GM18520 (cell line): ENCODE measurements at regions not wholly inside any gene's neighbourhood (a gene's known extent, or its start where the extent isn't known, plus 50 kb on each side); places are given as distances from the start of the nearest gene placed in this dataset.

Experiments
- ATAC-seq: cut with Tn5 transposase; IDR thresholded peaks from one replicate; pipeline ENCODE4 v1.9.1; 2021; ENCODE audit not compliant: unreplicated experiment

- ATAC-seq, result no peak
Observed at GRCh38 chr6:12421596-12421995, 131.4 kb downstream of the EDN1 start.

GRCh38 chr6:12422848-12423247 lies 132.7 kb downstream of the EDN1 start:
- no peak for ATAC-seq

DNA sequence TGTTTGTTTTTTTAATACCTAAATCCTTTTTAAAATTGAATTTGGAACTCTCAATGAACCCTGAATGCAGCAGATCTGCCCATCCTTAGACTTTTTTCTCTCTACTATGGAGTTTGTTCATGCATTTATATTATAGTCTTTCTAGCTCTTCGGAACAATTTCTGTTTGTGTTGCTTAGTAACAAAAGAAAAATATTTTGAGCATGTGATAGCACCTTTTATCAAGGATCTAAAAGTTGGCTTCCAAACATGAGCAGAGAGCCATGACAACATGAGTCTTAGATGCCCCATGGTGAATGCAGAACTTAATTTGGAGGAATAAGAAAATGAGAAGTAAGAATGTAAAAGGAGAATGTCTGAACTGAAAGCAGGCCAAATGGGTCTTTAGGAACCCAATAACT lies 133.7 kb downstream of the EDN1 start:
- no peak for ATAC-seq

GRCh38 chr6:12426121-12426520 lies 136.0 kb downstream of the EDN1 start:
- no peak for ATAC-seq

DNA sequence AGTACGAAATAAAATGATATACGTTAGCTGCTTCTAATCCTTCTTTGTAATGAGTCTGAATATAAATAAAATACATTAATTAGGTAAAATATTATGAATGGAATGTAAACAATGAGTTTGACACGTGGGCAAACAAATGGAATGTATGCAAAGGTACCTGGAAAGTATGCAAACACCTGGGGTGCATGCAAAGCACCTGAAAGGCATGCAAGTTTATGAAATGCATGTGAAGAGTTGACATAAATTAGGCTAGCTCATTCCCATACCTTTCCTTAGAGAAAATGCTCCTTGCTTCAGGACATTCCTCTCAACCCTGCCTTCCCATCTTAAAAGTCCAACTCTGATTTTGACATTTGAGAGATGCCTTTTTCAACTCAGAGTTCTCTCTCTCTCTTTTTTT lies 140.9 kb downstream of the EDN1 start:
- no peak for ATAC-seq

GRCh38 chr6:12436224-12436623 lies 146.1 kb downstream of the EDN1 start:
- no peak for ATAC-seq

DNA sequence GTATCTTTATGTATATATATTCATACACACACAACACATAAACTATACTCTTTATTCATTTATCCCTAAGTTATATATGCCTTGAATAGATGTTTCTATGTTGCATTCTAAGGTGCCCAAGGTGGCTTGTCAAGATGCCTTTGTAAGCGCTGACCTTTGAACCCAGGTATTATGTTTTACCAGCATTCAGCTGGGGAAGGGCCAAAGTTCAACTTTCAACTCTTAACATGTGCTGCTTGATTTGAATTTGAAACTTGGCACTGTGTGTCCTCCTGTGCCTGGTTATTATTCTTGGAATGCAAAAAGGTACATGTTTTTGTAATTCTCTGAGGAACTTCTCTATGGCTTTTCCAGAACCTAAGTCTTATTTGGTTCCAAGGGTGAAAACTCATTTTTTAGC lies 146.5 kb downstream of the EDN1 start:
- ATAC-seq, result no peak

GRCh38 chr6:12439296-12439695 lies 149.1 kb downstream of the EDN1 start:
- no peak for ATAC-seq

DNA sequence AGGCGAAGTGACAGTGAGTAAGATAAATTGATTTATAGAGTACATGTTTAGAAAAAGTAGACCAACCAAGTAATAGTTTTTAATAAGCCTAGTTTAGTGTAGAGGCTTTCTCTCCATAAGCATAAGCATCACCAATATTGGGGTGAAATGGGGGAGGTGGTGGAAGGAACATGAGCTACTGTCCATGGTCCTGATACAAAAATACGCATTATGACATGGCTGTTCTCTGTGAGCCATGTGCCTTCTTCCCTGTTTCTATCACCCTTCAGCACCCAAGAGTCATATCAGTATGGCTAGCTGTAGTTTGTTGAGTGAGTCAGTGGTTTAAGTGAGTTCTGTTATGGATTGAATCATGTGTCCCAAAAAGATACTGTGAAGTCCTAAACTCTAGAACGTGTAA lies 150.8 kb downstream of the EDN1 start:
- no peak for ATAC-seq

GRCh38 chr6:12442455-12442854 lies 152.3 kb downstream of the EDN1 start:
- no peak for ATAC-seq

DNA sequence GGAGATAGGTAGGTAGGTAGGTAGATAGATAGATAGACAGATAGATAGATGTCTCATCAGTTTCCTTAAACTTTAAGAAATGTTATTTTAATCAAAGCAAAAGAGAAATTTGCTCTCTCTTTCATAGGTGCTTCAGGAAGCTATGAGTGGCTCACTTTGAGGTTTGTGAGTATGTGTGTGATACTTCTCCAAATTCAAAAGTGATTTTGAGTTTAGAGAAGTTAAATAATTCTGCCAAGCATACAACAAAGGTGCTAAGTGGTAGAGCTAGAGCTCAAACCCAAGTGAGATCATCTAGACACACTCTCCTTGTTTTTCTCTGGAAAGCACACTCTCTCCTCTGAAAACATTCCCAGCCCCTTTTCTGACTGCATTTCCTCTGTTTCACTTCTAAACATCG lies 156.2 kb downstream of the EDN1 start:
- no peak for ATAC-seq

DNA sequence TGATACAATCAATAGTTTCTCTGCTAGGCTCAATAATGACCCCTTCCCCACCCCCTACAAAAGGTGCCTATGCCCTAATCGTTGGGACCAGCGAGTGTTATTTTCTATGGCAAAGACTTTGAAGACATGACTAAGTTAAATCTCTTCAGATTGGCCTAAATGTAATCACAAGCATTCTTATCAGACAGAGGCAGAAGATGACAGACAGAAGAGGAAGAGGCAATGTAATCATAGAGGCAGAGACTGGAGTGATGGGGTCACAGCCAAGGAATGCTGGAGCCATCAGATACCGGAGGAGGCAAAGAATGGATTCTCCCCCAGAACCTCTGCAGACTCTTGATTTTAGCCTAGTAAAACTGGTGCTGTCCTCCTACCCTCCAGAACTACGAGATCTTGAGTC lies 159.3 kb downstream of the EDN1 start:
- no peak for ATAC-seq

DNA sequence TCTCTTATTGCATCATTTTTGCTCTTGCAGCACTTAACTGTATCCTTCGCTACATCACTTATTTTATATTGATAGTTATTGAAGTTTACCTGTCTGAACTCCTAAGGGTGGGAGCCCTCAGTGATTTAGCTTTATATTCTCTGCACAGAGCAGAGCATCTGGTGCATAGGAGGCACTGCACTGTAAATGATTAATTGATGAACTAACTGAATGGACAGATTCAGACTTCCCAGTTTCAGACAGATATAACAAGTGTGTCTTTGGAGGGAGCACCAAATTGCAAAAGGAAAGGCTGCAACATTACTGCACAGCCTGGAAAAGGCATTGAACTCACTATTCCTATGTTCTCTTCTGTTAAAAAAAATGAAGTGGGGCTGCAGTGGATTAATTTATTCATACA lies 160.3 kb downstream of the EDN1 start:
- no peak for ATAC-seq

GRCh38 chr6:12456343-12456742 lies 166.2 kb downstream of the EDN1 start:
- ATAC-seq, result no peak

GRCh38 chr6:12457094-12457493 lies 166.9 kb downstream of the EDN1 start:
- no peak for ATAC-seq

DNA sequence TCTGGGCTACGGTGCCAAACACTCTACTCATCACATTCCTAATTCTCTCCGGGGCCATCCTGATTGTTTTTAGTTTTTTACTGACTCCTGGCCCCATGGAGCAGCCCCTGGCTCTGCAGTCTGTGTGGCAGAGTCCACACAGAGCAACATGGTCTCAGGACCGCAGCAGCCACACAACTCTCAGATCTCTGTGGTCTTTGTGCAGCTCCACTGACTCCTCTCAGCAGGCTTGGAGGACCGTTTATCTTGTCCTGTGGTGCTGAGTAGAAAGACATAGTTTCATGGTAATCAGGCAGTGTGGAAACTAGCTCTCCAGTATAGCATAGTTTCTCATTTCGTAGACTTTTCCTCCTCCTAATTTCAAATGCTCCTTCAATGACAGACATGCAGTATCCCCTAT lies 168.4 kb downstream of the EDN1 start:
- no peak for ATAC-seq

- no peak for ATAC-seq
Observed at GRCh38 chr6:12459945-12460661, 169.9 kb downstream of the EDN1 start.

DNA sequence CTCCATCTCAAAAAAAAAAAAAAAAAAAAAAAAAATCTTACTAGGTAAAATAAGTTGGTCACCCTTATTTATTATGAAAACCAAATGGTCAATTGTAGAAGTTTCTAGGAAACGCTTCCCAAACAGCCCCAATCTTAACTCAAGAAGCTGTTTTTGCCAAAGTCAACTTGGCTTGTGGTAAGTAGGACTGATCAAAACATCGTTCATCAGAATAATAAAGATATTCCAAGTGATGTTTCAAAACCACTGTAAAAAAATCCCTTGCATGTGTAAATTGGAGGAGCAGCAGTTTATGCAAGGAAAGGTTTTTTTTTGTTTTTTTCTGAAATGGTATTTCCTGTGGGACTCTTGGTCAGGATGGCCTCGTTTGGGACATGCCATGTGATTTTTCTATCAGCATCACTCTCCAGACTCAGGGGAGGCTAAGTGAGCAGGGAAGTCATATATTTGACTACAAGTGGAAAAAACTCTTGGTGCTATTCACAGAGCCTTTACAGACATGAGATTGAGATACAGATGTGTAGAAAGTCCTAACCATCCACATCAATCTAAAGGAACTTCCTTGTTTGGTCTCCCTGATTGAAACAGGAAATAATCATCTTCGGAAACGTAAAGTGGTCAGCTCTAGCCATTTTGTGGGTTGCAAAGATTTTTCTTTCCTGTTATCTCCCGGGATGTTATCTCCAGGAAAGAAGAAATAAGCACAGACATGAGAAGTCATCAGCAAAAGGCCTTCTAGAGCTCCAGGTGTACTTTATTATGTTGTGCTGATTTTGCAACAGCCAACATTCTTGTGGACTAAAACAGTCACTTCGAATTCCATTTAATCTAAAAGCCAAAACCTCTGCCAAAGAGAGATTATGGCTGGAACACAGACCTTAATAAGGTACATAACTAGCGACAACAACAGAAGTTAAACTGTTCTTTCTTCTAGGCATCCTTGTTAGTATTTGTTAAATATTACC lies 177.8 kb downstream of the EDN1 start:
- no peak for ATAC-seq

- ATAC-seq, result no peak
Observed at GRCh38 chr6:12472601-12473038, 182.5 kb downstream of the EDN1 start.

DNA sequence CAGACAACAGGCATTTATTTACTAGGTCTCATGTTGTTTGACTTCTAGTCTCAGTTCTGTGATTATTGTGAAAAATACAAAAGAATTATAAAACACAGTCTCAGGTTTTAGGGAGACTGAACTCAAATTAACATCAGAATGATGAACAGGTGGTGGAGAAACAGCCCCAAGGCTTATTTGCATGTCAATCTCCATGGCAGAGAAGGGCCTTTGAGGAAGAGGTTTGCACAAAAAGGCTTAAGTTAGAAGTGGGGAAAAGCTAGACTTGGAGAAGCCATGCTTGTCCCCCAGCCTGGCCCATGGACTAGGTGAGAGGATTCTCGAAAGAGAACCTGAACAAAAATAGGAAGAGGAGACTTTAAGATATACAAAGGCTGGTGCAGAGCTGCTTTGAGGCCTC lies 183.3 kb downstream of the EDN1 start:
- no peak for ATAC-seq

DNA sequence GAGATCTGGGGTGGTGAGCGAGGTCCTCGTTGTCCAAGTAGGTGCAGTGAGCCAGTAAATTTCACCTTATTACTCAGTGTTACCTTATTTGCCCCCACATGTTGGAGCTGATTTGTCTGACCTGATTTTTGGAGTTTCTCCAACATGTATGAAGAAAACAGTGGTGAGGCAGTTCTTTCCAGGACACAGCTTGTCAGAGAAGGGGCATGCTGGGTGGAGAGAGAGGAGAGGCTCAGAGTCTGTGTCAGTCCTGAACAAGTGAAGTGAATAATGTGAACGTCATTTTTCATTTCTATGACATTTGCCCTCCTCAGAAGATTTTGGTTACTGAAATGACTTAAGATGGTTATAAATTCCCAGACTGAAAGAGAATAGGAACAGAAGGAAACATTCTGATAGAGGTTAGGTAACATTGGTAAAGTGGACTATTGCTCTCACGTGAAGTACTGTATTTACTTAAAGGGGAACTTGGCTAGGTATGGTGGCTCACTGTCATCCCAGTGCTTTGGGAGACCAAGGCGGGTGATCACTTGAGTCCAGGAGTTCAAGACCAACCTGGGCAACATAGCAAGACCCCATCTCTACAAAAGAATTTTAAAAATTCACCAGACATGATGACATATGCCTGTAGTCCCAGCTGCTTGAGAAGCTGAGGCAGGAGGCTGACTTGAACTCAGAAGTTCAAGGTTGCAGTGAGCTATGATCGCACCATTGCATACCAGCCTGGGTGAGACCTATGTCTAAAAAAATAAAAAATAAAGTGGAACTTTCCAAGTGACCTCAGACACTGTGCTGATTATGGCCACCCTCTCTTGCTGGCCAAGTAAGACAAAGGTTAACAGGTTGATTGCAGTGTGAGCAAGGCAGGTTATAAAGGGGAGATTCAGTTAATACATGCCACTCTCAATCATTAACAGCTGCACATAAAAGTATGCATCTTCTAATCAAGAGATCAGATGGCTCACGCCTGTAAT lies 184.3 kb downstream of the EDN1 start:
- ATAC-seq, result no peak
